SK-N-SH (cell line): ENCODE measurements at regions not wholly inside any gene's neighbourhood (a gene's known extent, or its start where the extent isn't known, plus 50 kb on each side); places are given as distances from the start of the nearest gene placed in this dataset.

Source experiments
- EP300 ChIP-seq, 2 experiments: IDR thresholded peaks; 2 replicates each; pipeline versions ENCODE4 v1.4.0 to v1.6.1; 2012; ENCODE audit warnings: borderline replicate concordance in 1 of 2, low read depth in 1 of 2, low read length in 1 of 2
- FOSL2 ChIP-seq: IDR thresholded peaks from 2 replicates; pipeline ENCODE4 v1.4.0; 2012; ENCODE audit warnings: low read depth, mild to moderate bottlenecking, moderate library complexity, borderline replicate concordance
- POLR2AphosphoS5 ChIP-seq: IDR thresholded peaks from 2 replicates; pipeline ENCODE4 v1.6.1; 2012; ENCODE audit warnings: low read depth, low read length
- YY1 ChIP-seq: IDR thresholded peaks from 2 replicates; pipeline ENCODE4 v1.4.0; 2012; ENCODE audit warnings: low read depth, mild to moderate bottlenecking
- TF ChIP-seq, protein P1 (sequence below): fragments of 200-600 bp; sonication (generic); IDR thresholded peaks from 2 replicates; pipeline ENCODE4 v1.6.1; 2017; ENCODE audit warnings: antibody characterized with exemption, mild to moderate bottlenecking, moderate library complexity

DNA sequence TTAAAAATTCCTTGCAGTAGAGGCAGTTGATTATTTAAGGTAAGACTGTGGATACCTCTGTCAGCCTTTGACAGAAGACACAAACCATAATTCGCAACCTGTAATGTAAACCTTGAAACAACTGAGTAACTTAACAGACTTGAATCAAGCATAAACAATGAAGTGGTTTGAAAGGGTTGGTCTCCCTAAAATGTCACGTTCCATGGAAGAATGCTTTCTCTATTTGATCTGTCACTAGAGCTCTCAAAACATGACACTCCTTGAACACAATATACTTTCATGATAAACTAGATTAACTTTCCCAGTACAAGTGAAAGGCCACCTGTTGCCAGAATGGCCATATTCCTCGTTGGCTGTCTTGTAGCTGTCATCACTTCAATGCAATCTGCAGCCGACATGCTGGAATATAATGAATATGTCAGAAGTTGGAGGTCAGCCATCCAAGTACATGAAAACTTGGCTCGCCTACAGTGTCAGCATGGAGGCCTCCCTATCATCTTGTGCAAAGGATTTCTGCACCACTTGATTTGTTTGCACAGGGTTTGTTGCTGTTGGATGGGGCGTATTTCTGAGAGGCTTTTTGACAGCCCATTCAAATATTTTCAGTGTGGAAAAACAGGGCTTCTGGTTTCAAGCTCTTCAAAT lies 228.0 kb downstream of the TLE4 start:
- no peak for TF ChIP-seq EP300 (IDR thresholded peaks at IDR 0.05; ENCODE audit: borderline replicate concordance in 1 of 2, low read depth in 1 of 2, low read length in 1 of 2)
- TF ChIP-seq, protein P1, sequence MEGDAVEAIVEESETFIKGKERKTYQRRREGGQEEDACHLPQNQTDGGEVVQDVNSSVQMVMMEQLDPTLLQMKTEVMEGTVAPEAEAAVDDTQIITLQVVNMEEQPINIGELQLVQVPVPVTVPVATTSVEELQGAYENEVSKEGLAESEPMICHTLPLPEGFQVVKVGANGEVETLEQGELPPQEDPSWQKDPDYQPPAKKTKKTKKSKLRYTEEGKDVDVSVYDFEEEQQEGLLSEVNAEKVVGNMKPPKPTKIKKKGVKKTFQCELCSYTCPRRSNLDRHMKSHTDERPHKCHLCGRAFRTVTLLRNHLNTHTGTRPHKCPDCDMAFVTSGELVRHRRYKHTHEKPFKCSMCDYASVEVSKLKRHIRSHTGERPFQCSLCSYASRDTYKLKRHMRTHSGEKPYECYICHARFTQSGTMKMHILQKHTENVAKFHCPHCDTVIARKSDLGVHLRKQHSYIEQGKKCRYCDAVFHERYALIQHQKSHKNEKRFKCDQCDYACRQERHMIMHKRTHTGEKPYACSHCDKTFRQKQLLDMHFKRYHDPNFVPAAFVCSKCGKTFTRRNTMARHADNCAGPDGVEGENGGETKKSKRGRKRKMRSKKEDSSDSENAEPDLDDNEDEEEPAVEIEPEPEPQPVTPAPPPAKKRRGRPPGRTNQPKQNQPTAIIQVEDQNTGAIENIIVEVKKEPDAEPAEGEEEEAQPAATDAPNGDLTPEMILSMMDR: no peak
- TF ChIP-seq YY1: no peak
- no peak for TF ChIP-seq POLR2AphosphoS5
- TF ChIP-seq FOSL2: no peak
